Esophagus muscularis mucosa (tissue), 3 donors: ENCODE measurements at regions not wholly inside any gene's neighbourhood (a gene's known extent, or its start where the extent isn't known, plus 50 kb on each side); places are given as distances from the start of the nearest gene placed in this dataset.

Experiments
- CTCF ChIP-seq, 3 experiments: fragments of 200-600 bp in 2 of 3; fragments of 450-650 bp in 1 of 3; sonication (generic) in 2 of 3; IDR thresholded peaks; one replicate each; pipeline ENCODE4 v1.5.1; 2017 to 2019; ENCODE audit warnings: antibody characterized with exemption in 3 of 3, mild to moderate bottlenecking in 2 of 3, moderate library complexity in 1 of 3
- POLR2A ChIP-seq: fragments of 450-650 bp; IDR thresholded peaks from one replicate; pipeline ENCODE4 v1.6.1; 2017; ENCODE audit warnings: antibody characterized with exemption, moderate library complexity, mild to moderate bottlenecking, low read depth

- TF ChIP-seq CTCF (IDR thresholded peaks at IDR 0.05) (no peak), POLR2A (no peak)
Measured at GRCh38 chr2:16798472-16798871, 132.8 kb upstream of the CYRIA start.
